GM21367 (cell line): ENCODE measurements at regions not wholly inside any gene's neighbourhood (a gene's known extent, or its start where the extent isn't known, plus 50 kb on each side); places are given as distances from the start of the nearest gene placed in this dataset.
"Not testable (repeated sequence)": the region's sequence is repeated elsewhere in the genome, so short reads cannot be mapped to it uniquely, and the experiment has no call there.

Source experiments
- ATAC-seq: cut with Tn5 transposase; IDR thresholded peaks from one replicate; pipeline ENCODE4 v1.9.1; 2021; ENCODE audit not compliant: unreplicated experiment

GRCh38 chr11:25488176-25488575, 843.8 kb upstream of the ANO3 start:
- not testable (repeated sequence) for ATAC-seq

GRCh38 chr11:25501426-25501825, 830.5 kb upstream of the ANO3 start:
- not testable (repeated sequence) for ATAC-seq

- ATAC-seq, result no peak
Observed at GRCh38 chr11:25515576-25515975, 816.4 kb upstream of the ANO3 start.

GRCh38 chr11:25520459-25520858, 811.5 kb upstream of the ANO3 start:
- ATAC-seq, result no peak

- ATAC-seq, result no peak
Observed at GRCh38 chr11:25527841-25528240, 804.1 kb upstream of the ANO3 start.

- no peak for ATAC-seq
Observed at GRCh38 chr11:25529572-25529971, 802.4 kb upstream of the ANO3 start.

- ATAC-seq, result no peak
Observed at GRCh38 chr11:25535467-25536272, 796.3 kb upstream of the ANO3 start.

GRCh38 chr11:25536289-25536688, 795.6 kb upstream of the ANO3 start:
- ATAC-seq, result no peak

GRCh38 chr11:25537393-25537792, 794.5 kb upstream of the ANO3 start:
- ATAC-seq, result no peak

- no peak for ATAC-seq
Observed at GRCh38 chr11:25547292-25547691, 784.6 kb upstream of the ANO3 start.

GRCh38 chr11:25562417-25562816, 769.5 kb upstream of the ANO3 start:
- no peak for ATAC-seq

GRCh38 chr11:25565846-25566245, 766.1 kb upstream of the ANO3 start:
- ATAC-seq, result no peak

- no peak for ATAC-seq
Observed at GRCh38 chr11:25566298-25567200, 765.4 kb upstream of the ANO3 start.

GRCh38 chr11:25576320-25576719, 755.6 kb upstream of the ANO3 start:
- no peak for ATAC-seq

GRCh38 chr11:25579554-25579953, 752.4 kb upstream of the ANO3 start:
- not testable (repeated sequence) for ATAC-seq

- ATAC-seq, result no peak
Observed at GRCh38 chr11:25583596-25583995, 748.3 kb upstream of the ANO3 start.

- ATAC-seq, result no peak
Observed at GRCh38 chr11:25587496-25587895, 744.4 kb upstream of the ANO3 start.

- no peak for ATAC-seq
Observed at GRCh38 chr11:25593221-25593620, 738.7 kb upstream of the ANO3 start.

- no peak for ATAC-seq
Observed at GRCh38 chr11:25596701-25597100, 735.2 kb upstream of the ANO3 start.

- ATAC-seq, result no peak
Observed at GRCh38 chr11:25597696-25598095, 734.2 kb upstream of the ANO3 start.

GRCh38 chr11:25602149-25602548, 729.8 kb upstream of the ANO3 start:
- ATAC-seq, result no peak

- ATAC-seq, result no peak
Observed at GRCh38 chr11:25602959-25603358, 729.0 kb upstream of the ANO3 start.
